ENCODE measurements at regions not wholly inside any gene's neighbourhood (a gene's known extent, or its start where the extent isn't known, plus 50 kb on each side); places are given as distances from the start of the nearest gene placed in this dataset.
A peak's percentile ranks its signal among the peaks of the same experiment; 100 is the strongest.

- DNase-seq (ENCODE audit: low read depth) = no peak
Measured at GRCh38 chr4:85393201-85393600, 81.7 kb upstream of the ARHGAP24 start.

DNA sequence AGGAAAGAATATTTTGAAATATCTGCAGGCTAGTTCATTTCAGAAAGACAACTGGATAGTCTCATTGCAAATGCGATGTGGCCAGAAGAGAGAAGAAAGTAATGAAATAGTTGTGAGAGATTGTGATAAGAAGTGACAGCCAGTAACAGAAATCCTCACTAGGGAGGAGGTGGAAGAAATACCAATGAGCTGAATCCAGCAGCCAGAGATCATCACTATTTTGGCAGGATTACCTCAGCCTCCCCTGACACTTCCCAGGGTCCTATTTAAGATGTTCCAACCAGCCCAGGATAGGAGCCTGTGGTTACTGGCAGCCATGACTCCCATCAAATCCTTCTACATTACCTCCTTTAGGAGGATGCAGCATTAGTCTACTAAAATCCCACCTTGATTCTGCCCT is 76.7 kb upstream of the ARHGAP24 start:
- DNase-seq (ENCODE audit: low read depth) = no peak

- DNase-seq (ENCODE audit: low read depth) = no peak
Measured at GRCh38 chr4:85399270-85399669, 75.7 kb upstream of the ARHGAP24 start.

- peak; percentile 57 for DNase-seq (ENCODE audit: low read depth)
Measured at GRCh38 chr4:85402371-85402770, 72.6 kb upstream of the ARHGAP24 start.

DNA sequence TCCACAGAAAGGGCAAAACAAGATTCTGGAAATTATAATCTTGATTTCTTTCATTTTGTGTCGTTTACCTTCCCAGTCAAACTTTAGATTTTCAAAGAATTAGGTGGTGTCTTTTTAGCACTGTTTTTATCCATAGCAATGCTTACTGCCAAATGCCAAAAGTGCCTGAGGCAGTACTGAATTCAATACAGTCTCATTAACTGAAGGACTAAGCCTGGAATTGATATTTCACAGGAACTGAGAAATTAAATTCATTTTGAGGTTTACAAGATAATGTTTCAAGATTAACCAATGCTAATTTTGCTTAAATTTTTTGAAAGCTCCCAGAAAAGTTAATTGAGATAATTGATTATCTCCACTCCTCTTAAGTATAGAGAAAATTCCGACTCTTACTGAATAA is 68.8 kb upstream of the ARHGAP24 start:
- DNase-seq (ENCODE audit: low read depth) = no peak

- no peak for DNase-seq (ENCODE audit: low read depth)
Measured at GRCh38 chr4:85407546-85407945, 67.4 kb upstream of the ARHGAP24 start.

DNA sequence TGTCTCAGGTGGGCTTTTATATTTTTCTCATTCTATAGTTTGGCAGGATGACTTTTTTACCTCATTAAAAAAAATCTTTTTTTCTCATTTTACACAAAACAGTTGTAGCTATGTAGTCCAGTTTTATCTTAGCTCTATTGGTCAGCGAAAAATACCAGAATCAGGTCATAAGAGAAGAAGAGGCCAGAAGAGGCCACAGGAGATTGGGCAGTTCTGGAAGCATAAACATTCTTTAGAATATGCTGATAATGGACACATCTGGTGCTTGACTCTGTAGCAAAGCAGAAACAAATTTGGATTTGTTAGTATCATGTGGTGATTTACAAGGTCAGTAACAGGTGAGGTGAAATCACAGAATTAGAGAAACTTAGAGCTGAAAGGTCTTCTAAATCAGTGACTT is 66.6 kb upstream of the ARHGAP24 start:
- DNase-seq (ENCODE audit: low read depth) = no peak

DNA sequence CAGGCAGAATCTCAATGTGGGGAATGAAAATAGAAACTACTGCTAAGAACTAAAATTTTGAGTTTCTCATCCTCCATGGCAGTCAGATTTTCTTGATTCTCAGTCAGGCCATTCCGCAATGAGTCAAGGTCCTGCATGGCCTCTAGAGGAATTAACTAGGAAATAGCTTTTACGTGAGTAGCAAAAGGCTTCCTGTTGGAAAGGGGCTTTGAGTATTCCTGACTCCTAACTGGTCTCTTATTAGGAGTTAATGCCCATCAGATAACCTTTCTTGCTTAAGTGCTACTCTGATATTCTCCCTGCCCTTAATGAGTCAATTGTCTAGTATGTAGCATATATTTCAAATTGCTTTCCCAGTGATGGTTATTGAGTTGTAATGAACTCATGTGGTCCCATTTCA is 65.7 kb upstream of the ARHGAP24 start:
- no peak for DNase-seq (ENCODE audit: low read depth)

DNA sequence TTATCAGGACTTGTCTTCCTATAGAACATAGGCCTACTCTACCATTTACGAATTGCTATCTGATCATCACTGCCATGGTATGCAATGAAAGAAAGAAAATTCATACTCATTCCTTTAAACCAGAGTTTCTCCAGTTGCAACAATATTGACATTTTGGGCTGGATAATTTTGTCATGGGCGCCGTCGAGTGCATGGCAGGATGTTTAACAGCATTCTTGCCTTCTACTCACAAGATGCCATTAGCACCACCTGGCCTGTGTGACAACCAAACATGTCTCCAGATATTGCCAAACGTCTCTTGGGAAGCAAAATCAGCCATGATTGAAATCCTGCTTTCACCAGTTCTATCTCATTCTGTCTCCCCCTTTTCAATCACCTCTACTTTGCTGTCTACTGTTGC is 63.6 kb upstream of the ARHGAP24 start:
- no peak for DNase-seq (ENCODE audit: low read depth)

- no peak for DNase-seq (ENCODE audit: low read depth)
Measured at GRCh38 chr4:85414972-85415371, 60.0 kb upstream of the ARHGAP24 start.

DNA sequence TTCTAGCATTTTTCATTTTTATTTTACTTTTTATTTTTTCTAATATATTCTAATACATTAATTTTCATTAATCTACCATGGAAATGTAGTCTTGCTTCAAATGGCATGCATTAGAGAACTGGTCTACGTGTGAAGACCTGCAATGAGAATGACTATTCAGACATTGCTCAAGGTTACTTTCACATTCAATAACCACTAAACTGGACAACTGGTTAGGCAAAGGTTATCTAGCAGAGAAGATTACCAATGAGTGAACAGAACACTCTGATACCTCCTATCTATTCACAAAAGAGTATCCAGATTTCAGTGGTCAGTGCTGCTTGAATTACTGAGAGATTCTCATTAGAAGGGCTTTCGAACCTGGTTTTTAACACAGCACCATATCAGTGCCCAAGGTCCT is 58.9 kb upstream of the ARHGAP24 start:
- no peak for DNase-seq (ENCODE audit: low read depth)

- no peak for DNase-seq (ENCODE audit: low read depth)
Measured at GRCh38 chr4:85419103-85419502, 55.8 kb upstream of the ARHGAP24 start.

DNA sequence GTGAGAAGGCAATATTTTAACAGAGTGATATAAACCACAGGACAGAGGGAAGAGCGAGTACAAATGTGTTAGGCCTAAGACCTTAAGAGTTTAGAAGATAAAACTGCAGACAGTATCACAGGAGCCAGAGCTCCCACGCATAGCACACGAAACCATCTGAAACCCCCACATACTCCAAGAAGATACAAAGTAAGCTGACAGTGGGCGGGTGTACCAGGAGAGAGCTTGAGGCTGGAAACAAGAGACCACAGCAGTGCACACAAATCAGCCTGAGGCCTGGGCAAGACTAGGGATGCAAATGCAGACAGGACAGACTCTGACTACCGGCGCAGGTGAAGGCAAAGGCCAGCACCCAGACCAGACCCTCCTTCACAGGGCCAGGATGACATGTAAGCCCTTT is 54.1 kb upstream of the ARHGAP24 start:
- no peak for DNase-seq (ENCODE audit: low read depth)

DNA sequence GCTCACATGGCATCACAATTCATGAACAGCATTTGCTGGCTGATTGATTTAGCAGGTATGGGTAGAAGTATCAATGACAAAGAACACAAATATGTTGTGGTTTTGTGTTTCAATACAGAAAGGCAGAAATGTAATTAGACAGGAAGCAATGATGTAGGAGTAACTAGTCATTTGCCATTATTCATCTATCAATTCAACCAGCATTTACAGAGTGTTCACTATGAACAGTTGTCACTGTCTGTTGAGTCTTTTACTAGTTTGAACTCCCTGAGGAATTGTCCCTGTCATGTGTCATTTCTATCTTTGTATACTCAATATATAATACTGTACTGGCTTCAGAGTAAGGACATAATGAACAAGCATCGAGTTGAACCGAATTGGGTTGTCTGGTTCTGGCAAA is 51.5 kb upstream of the ARHGAP24 start:
- DNase-seq (ENCODE audit: low read depth) = no peak
